GM12878 (cell line): ENCODE measurements at regions not wholly inside any gene's neighbourhood (a gene's known extent, or its start where the extent isn't known, plus 50 kb on each side); places are given as distances from the start of the nearest gene placed in this dataset.

Experiments
- ATAC-seq: fragments of 200-7000 bp; cut with Tn5 transposase; 3 replicates; pipeline ENCODE4 v1.9.1; 2020; ENCODE audit warnings: mild to moderate bottlenecking, moderate library complexity
- BruUV-seq: library from RNA; stranded (reverse); fragments of 400-500 nt; replicated peaks from 2 replicates; lab custom pipeline; 2021; lab: Mats Ljungman, UMichigan
- CTCF ChIA-PET: fragments of 300-600 bp; sonication (Branson Sonifier 250); formaldehyde crosslinking; extraction: SDS; loops from one replicate; lab custom pipeline; 2021; ENCODE audit warnings: inconsistent platforms; lab: Yijun Ruan, JAX
- POLR2A ChIA-PET: fragments of 350-600 bp; formaldehyde crosslinking; extraction: SDS; loops from one replicate; lab custom pipeline; 2021; ENCODE audit warnings: inconsistent platforms; lab: Charles Lee
- RAD21 ChIA-PET: fragments of 300-600 bp; sonication (Branson Sonifier 250); formaldehyde crosslinking; loops from one replicate; lab custom pipeline; 2023; ENCODE audit warnings: antibody characterized with exemption; ENCODE audit not compliant: unreplicated experiment; lab: Charles Lee
- SMC1A ChIA-PET: fragments of 300-600 bp; sonication (Branson Sonifier 250); formaldehyde crosslinking; loops from one replicate; lab custom pipeline; 2023; ENCODE audit not compliant: unreplicated experiment, uncharacterized antibody; lab: Charles Lee
- DNase-seq: peaks from one replicate; pipeline ENCODE4 v3.0.0-alpha.2; 2011; ENCODE audit warnings: low read depth, low spot score
- FAIRE-seq: peaks from 3 replicates; lab custom pipeline; 2011; peaks lifted over from hg19 to GRCh38; lab: Jason Lieb, UNC
- H2AFZ ChIP-seq: 2 replicates; pipeline ENCODE4 v1.6.0; 2011; ENCODE audit warnings: low read depth, low read length, control low read depth; ENCODE audit not compliant: control insufficient read depth
- H3K27ac ChIP-seq: 2 replicates; pipeline ENCODE4 v1.5.1; 2011; ENCODE audit warnings: control low read depth; ENCODE audit not compliant: control insufficient read depth, insufficient read depth
- H3K27me3 ChIP-seq, 2 experiments: replicated peaks in 1 of 2; 2 replicates each; pipeline versions ENCODE4 v1.6.0 to v1.6.1; 2011; ENCODE audit warnings: low read length in 1 of 2; ENCODE audit not compliant: control insufficient read depth in 2 of 2, insufficient read depth in 2 of 2
- H3K36me3 ChIP-seq, 2 experiments: 2 replicates each; pipeline ENCODE4 v1.5.1; 2011; ENCODE audit warnings: low read length in 1 of 2; ENCODE audit not compliant: control insufficient read depth in 2 of 2, insufficient read depth in 2 of 2
- H3K4me1 ChIP-seq: 2 replicates; pipeline ENCODE4 v1.6.1; 2011; ENCODE audit warnings: mild to moderate bottlenecking, low read length, moderate library complexity, mixed read lengths; ENCODE audit not compliant: control insufficient read depth, insufficient read depth
- H3K4me2 ChIP-seq: 2 replicates; pipeline ENCODE4 v1.6.0; 2011; ENCODE audit warnings: control low read depth; ENCODE audit not compliant: control insufficient read depth, insufficient read depth
- H3K4me3 ChIP-seq: fragments of 200-600 bp; sonication (generic); 2 replicates; pipeline ENCODE4 v1.5.1; 2016
- H3K79me2 ChIP-seq: 2 replicates; pipeline ENCODE4 v1.6.0; 2011; ENCODE audit warnings: low read length; ENCODE audit not compliant: control insufficient read depth, insufficient read depth
- H3K9ac ChIP-seq: 2 replicates; pipeline ENCODE4 v1.8.0; 2011; ENCODE audit warnings: low read length, control low read depth, mixed read lengths; ENCODE audit not compliant: control insufficient read depth, insufficient read depth
- H3K9me3 ChIP-seq: replicated peaks from 3 replicates; pipeline ENCODE4 v1.5.1; 2011; ENCODE audit warnings: mild to moderate bottlenecking, low read length; ENCODE audit not compliant: control insufficient read depth, insufficient read depth
- H4K20me1 ChIP-seq: 2 replicates; pipeline ENCODE4 v1.6.0; 2011; ENCODE audit not compliant: control insufficient read depth, insufficient read depth
- CHD1 ChIP-seq: IDR thresholded peaks from 2 replicates; pipeline ENCODE4 v1.6.1; 2012; ENCODE audit warnings: low read depth, low read length, improper control_type of control experiment
- CTCF ChIP-seq, 3 experiments: IDR thresholded peaks in 2 of 3; conservative IDR thresholded peaks in 1 of 3; 2 replicates each; pipeline ENCODE4 v1.5.1; 2011; ENCODE audit warnings: low read depth in 3 of 3, low read length in 3 of 3, mild to moderate bottlenecking in 3 of 3, control low read depth in 2 of 3, moderate library complexity in 2 of 3, inconsistent platforms in 1 of 3, mixed read lengths in 1 of 3; ENCODE audit not compliant: control insufficient read depth in 2 of 3, insufficient read depth in 1 of 3; ENCODE audit errors: extremely low read depth in 1 of 3
- MYC ChIP-seq: IDR thresholded peaks from 2 replicates; pipeline ENCODE4 v1.6.1; 2011; ENCODE audit warnings: mild to moderate bottlenecking, low read length, moderate library complexity, inconsistent platforms; ENCODE audit not compliant: insufficient read depth, insufficient replicate concordance, insufficient read length, severe bottlenecking
- SMARCA5 ChIP-seq: fragments of 450-650 bp; IDR thresholded peaks from 2 replicates; pipeline ENCODE4 v1.6.1; 2017; ENCODE audit warnings: mild to moderate bottlenecking
- SMC3 ChIP-seq: IDR thresholded peaks from 2 replicates; pipeline ENCODE4 v1.6.1; 2011; ENCODE audit warnings: low read length, improper control_type of control experiment, borderline replicate concordance
- WGBS: methylation state at CpG from one replicate; pipeline ENCODE4 v1.1.6; 2016; ENCODE audit warnings: low lambda C conversion rate; ENCODE audit not compliant: insufficient replicate concordance, insufficient coverage; ENCODE audit errors: missing lambda C conversion rate; 5-methylcytosine and 5-hydroxymethylcytosine counted together
- in situ Hi-C: fragments of 300-500 bp; cut with MboI; formaldehyde crosslinking; loops from 9 replicates; pipeline ENCODE4 v1.14.3; 2018; ENCODE audit warnings: mixed read lengths
- intact Hi-C: fragments of 100-400 bp; cut with micrococcal nuclease; formaldehyde crosslinking; loops from one replicate; pipeline ENCODE4 v1.14.2; 2022; ENCODE audit not compliant: unreplicated experiment
- TF ChIP-seq, protein P1 (sequence below): fragments of 450-650 bp; formaldehyde crosslinking; IDR thresholded peaks from 2 replicates; pipeline ENCODE4 v1.4.0; 2022; ENCODE audit warnings: mild to moderate bottlenecking, moderate library complexity
- TF ChIP-seq, protein P2 (sequence below): fragments of 450-650 bp; IDR thresholded peaks from 2 replicates; pipeline ENCODE4 v1.6.1; 2017; ENCODE audit warnings: low read depth, mild to moderate bottlenecking, moderate library complexity

DNA sequence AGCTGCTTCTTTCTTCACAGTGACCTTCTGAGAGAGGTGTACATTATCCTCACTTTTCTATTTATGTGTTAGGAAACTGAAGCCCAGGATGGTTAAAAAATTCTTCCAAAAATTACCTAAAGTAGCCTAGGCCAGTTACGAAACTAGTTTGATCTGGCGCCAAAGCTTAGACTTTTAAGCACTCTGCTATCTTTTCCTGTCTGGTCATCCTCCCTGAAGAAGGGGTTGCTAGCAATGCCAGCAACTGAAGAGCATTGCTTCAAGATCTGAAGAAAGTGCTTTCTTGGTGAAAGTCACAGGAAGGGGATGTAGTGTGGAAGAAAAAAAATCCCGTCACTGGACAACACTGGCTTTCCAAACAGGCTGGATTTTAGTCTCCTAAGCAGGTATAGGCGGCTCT is 618.8 kb upstream of the GRM7 start:
- FAIRE-seq (no peak), ATAC-seq (no peak)
- H3K36me3 ChIP-seq, result no peaks in the 10 kb centered on the region
- in situ Hi-C loops, result no loop called here
- TF ChIP-seq, protein P1, sequence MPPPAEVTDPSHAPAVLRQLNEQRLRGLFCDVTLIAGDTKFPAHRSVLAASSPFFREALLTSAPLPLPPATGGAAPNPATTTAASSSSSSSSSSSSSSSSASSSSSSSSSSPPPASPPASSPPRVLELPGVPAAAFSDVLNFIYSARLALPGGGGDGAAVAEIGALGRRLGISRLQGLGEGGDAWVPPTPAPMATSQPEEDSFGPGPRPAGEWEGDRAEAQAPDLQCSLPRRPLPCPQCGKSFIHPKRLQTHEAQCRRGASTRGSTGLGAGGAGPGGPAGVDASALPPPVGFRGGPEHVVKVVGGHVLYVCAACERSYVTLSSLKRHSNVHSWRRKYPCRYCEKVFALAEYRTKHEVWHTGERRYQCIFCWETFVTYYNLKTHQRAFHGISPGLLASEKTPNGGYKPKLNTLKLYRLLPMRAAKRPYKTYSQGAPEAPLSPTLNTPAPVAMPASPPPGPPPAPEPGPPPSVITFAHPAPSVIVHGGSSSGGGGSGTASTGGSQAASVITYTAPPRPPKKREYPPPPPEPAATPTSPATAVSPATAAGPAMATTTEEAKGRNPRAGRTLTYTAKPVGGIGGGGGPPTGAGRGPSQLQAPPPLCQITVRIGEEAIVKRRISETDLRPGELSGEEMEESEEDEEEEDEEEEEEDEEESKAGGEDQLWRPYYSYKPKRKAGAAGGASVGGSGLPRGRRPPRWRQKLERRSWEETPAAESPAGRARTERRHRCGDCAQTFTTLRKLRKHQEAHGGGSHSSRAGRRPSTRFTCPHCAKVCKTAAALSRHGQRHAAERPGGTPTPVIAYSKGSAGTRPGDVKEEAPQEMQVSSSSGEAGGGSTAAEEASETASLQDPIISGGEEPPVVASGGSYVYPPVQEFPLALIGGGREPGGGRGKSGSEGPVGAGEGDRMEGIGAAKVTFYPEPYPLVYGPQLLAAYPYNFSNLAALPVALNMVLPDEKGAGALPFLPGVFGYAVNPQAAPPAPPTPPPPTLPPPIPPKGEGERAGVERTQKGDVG (CRISPR knock-in tag), result no peak
- TF ChIP-seq, protein P2, sequence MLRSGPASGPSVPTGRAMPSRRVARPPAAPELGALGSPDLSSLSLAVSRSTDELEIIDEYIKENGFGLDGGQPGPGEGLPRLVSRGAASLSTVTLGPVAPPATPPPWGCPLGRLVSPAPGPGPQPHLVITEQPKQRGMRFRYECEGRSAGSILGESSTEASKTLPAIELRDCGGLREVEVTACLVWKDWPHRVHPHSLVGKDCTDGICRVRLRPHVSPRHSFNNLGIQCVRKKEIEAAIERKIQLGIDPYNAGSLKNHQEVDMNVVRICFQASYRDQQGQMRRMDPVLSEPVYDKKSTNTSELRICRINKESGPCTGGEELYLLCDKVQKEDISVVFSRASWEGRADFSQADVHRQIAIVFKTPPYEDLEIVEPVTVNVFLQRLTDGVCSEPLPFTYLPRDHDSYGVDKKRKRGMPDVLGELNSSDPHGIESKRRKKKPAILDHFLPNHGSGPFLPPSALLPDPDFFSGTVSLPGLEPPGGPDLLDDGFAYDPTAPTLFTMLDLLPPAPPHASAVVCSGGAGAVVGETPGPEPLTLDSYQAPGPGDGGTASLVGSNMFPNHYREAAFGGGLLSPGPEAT, result no peak
- TF ChIP-seq CTCF (IDR thresholded peaks at IDR 0.05 in 2 of 3, conservative IDR thresholded peaks at IDR 0.05 in 1 of 3; ENCODE audit: control insufficient read depth in 2 of 3, extremely low read depth in 1 of 3, insufficient read depth in 1 of 3, low read depth in 3 of 3, low read length in 3 of 3), result no peak
- TF ChIP-seq SMARCA5, result no peak
- TF ChIP-seq MYC, result no peak
- no peak for TF ChIP-seq CHD1
- no peak for TF ChIP-seq SMC3
- TF ChIP-seq, all 136 proteins: peak for 0
- 82% methylated on average over 4 of the region's 4 CpGs for WGBS
- H3K9me3 ChIP-seq, result no peaks in the 10 kb centered on the region; the same call in 2 of the 3 replicates
- no peak overlapping the region for H3K4me2 ChIP-seq
- no peak overlapping the region for H3K4me3 ChIP-seq
- no peak overlapping the region for H3K27ac ChIP-seq
- no peaks in the 10 kb centered on the region for H4K20me1 ChIP-seq
- intact Hi-C loops, result no loop called here
- ChIA-PET RAD21 (no interaction called here), CTCF (no interaction called here), POLR2A (no interaction called here), SMC1A (no interaction called here)
- H2AFZ ChIP-seq, result no peak overlapping the region
- H3K4me1 ChIP-seq, result no peaks in the 10 kb centered on the region
- no peak for DNase-seq
- no TSS peak for BruUV-seq
- no peak overlapping the region for H3K9ac ChIP-seq
- no peaks in the 10 kb centered on the region for H3K79me2 ChIP-seq
- H3K27me3 ChIP-seq, result no peaks in the 10 kb centered on the region
